PC-9 (cell line): ENCODE measurements at regions not wholly inside any gene's neighbourhood (a gene's known extent, or its start where the extent isn't known, plus 50 kb on each side); places are given as distances from the start of the nearest gene placed in this dataset.

ENCODE experiments used
- BruUV-seq: library from RNA; stranded (reverse); fragments of 400-500 nt; replicated peaks from 2 replicates; lab custom pipeline; 2021; lab: Mats Ljungman, UMichigan
- CTCF ChIA-PET: fragments of 300-600 bp; sonication (Branson Sonifier 250); formaldehyde crosslinking; loops from one replicate; lab custom pipeline; 2022; ENCODE audit warnings: antibody characterized with exemption; lab: Charles Lee
- POLR2A ChIA-PET: fragments of 300-600 bp; sonication (Branson Sonifier 250); formaldehyde crosslinking; loops from one replicate; lab custom pipeline; 2022; ENCODE audit warnings: antibody characterized with exemption; ENCODE audit not compliant: unreplicated experiment; lab: Charles Lee
- DNase-seq, 2 experiments: peaks; one replicate each; pipeline versions ENCODE4 v3.0.0 to v3.0.0-alpha.2; 2015 to 2022; ENCODE audit warnings: mixed read lengths in 1 of 2
- H2AFZ ChIP-seq: fragments of 200-600 bp; sonication (generic); 2 replicates; pipeline ENCODE4 v1.8.1; 2017; ENCODE audit warnings: antibody characterized with exemption
- H3F3A ChIP-seq: fragments of 200-600 bp; sonication (generic); 2 replicates; pipeline ENCODE4 v1.8.1; 2017; ENCODE audit warnings: antibody characterized with exemption, mild to moderate bottlenecking, low read depth; ENCODE audit not compliant: insufficient read depth
- H3K27ac ChIP-seq: fragments of 200-600 bp; sonication (generic); 2 replicates; pipeline ENCODE4 v1.6.1; 2016; ENCODE audit warnings: mixed run types
- H3K27me3 ChIP-seq: fragments of 200-600 bp; sonication (generic); 2 replicates; pipeline ENCODE4 v1.6.1; 2016; ENCODE audit warnings: low read depth, mixed run types; ENCODE audit not compliant: insufficient read depth
- H3K36me3 ChIP-seq: fragments of 200-600 bp; sonication (generic); 2 replicates; pipeline ENCODE4 v1.6.1; 2016; ENCODE audit warnings: low read depth, mixed run types
- H3K4me1 ChIP-seq: fragments of 200-600 bp; sonication (generic); replicated peaks from 2 replicates; pipeline ENCODE4 v1.6.1; 2016; ENCODE audit warnings: mixed run types; ENCODE audit not compliant: insufficient read depth
- H3K4me2 ChIP-seq: fragments of 200-600 bp; sonication (generic); 2 replicates; pipeline ENCODE4 v1.6.1; 2017; ENCODE audit warnings: mixed run types
- H3K4me3 ChIP-seq: fragments of 200-600 bp; sonication (generic); 2 replicates; pipeline ENCODE4 v1.6.1; 2016; ENCODE audit warnings: mixed run types
- H3K79me2 ChIP-seq: fragments of 200-600 bp; sonication (generic); 2 replicates; pipeline ENCODE4 v1.6.1; 2017; ENCODE audit warnings: low read depth, mixed run types
- H3K9me2 ChIP-seq: fragments of 200-600 bp; sonication (generic); 2 replicates; pipeline ENCODE4 v1.8.1; 2017; ENCODE audit warnings: mild to moderate bottlenecking; ENCODE audit not compliant: insufficient read depth
- H3K9me3 ChIP-seq: fragments of 200-600 bp; sonication (generic); 2 replicates; pipeline ENCODE4 v1.8.1; 2016; ENCODE audit warnings: low read depth; ENCODE audit not compliant: insufficient read depth
- H4K20me1 ChIP-seq: fragments of 200-600 bp; sonication (generic); 2 replicates; pipeline ENCODE4 v1.8.1; 2017; ENCODE audit not compliant: insufficient read depth
- EZH2 ChIP-seq: fragments of 200-600 bp; sonication (generic); IDR thresholded peaks from 2 replicates; pipeline ENCODE4 v1.8.0; 2017; ENCODE audit warnings: antibody characterized with exemption, low read depth
- intact Hi-C: fragments of 100-400 bp; cut with micrococcal nuclease; formaldehyde crosslinking; loops from one replicate; pipeline ENCODE4 v1.10.0; 2022; ENCODE audit not compliant: unreplicated experiment
- TF ChIP-seq, protein P1 (sequence below): fragments of 200-600 bp; sonication (generic); conservative IDR thresholded peaks from 2 replicates; pipeline ENCODE4 v1.6.1; 2017; ENCODE audit warnings: mixed run types, antibody characterized with exemption, mild to moderate bottlenecking, moderate library complexity

DNA sequence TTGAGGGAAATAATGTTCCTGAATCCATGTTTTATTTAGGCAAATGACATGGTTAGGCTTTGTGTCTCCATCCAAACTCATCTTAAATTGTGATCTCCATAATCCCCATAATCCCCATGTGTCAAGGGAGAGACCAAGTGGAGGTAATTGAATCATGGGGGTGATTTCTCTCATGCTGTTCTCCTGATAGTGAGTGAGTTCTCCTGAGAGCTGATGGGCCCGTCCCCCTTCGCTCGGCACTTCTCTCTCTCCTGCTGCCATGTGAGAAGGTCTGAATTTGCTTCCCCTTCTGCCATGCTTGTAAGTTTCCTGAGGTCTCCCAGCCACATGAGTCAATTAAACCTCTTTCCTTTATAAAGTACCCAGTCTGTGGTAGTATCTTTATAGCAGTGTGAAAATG lies 563.0 kb upstream of the NR3C2 start:
- TF ChIP-seq, protein P1, sequence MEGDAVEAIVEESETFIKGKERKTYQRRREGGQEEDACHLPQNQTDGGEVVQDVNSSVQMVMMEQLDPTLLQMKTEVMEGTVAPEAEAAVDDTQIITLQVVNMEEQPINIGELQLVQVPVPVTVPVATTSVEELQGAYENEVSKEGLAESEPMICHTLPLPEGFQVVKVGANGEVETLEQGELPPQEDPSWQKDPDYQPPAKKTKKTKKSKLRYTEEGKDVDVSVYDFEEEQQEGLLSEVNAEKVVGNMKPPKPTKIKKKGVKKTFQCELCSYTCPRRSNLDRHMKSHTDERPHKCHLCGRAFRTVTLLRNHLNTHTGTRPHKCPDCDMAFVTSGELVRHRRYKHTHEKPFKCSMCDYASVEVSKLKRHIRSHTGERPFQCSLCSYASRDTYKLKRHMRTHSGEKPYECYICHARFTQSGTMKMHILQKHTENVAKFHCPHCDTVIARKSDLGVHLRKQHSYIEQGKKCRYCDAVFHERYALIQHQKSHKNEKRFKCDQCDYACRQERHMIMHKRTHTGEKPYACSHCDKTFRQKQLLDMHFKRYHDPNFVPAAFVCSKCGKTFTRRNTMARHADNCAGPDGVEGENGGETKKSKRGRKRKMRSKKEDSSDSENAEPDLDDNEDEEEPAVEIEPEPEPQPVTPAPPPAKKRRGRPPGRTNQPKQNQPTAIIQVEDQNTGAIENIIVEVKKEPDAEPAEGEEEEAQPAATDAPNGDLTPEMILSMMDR: no peak
- no peak for TF ChIP-seq EZH2
- Histone ChIP-seq H3K4me1 (no peaks in the 10 kb centered on the region), H3K27ac (no peak overlapping the region), H4K20me1 (no peaks in the 10 kb centered on the region), H3K4me3 (no peak overlapping the region), H3F3A (no peaks in the 10 kb centered on the region), H3K79me2 (no peaks in the 10 kb centered on the region), H2AFZ (no peak overlapping the region), H3K9me2 (no peaks in the 10 kb centered on the region), H3K9me3 (no peaks in the 10 kb centered on the region), H3K27me3 (no peaks in the 10 kb centered on the region), H3K36me3 (no peaks in the 10 kb centered on the region), H3K4me2 (no peak overlapping the region)
- no peak for DNase-seq
- CTCF ChIA-PET: no interaction called here
- POLR2A ChIA-PET: no interaction called here
- BruUV-seq: no TSS peak
- intact Hi-C loops: no loop called here

DNA sequence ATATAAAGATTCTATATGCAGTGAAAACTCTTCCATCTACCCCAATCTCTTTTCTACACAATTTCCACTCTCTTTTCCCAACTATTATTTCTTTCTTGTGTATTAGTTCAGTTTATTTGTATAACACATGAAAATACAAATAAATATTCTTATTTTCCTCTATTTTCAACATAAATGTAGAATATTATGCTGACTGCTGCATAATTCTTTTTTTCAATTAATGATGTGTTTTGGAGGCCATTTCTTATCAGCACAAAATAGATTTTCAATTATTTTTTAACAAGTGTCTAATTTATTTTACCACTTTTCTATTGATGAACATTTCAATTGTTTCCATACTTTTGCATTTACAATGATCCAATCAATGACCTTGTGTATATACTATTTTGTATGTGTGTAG lies 557.7 kb upstream of the NR3C2 start:
- Histone ChIP-seq H3K9me2 (no peaks in the 10 kb centered on the region), H2AFZ (no peak overlapping the region), H3K27me3 (no peaks in the 10 kb centered on the region), H3K36me3 (no peaks in the 10 kb centered on the region), H3K9me3 (no peaks in the 10 kb centered on the region), H4K20me1 (no peaks in the 10 kb centered on the region), H3K27ac (no peak overlapping the region), H3F3A (no peaks in the 10 kb centered on the region), H3K4me1 (no peaks in the 10 kb centered on the region), H3K4me3 (no peak overlapping the region), H3K4me2 (no peak overlapping the region), H3K79me2 (no peaks in the 10 kb centered on the region)
- no TSS peak for BruUV-seq
- DNase-seq: no peak
- ChIA-PET POLR2A (no interaction called here), CTCF (no interaction called here)
- intact Hi-C loops: no loop called here
- TF ChIP-seq EZH2: no peak
- TF ChIP-seq, protein P1: no peak

DNA sequence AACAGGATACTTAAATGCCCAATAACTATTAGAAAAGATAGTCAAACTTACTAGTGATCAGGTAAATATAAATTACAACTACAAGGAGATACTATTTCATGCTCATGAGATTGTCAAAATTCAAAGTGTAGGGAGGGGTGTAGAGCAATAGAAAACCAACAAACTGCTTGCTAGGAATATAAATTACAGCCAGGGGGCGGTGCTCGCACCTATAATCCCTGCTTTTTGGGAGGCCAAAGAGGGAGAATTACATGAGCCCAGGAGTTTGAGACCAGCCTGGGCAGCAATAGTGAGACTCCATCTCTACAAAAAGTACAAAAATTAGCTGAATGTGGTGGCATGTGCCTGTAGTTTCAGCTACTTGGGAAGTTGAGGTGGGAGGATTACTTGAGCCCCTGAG lies 556.5 kb upstream of the NR3C2 start:
- Histone ChIP-seq H3K36me3 (no peaks in the 10 kb centered on the region), H4K20me1 (no peaks in the 10 kb centered on the region), H3F3A (no peaks in the 10 kb centered on the region), H3K27me3 (no peaks in the 10 kb centered on the region), H3K4me1 (no peaks in the 10 kb centered on the region), H2AFZ (no peak overlapping the region), H3K9me2 (no peaks in the 10 kb centered on the region), H3K79me2 (no peaks in the 10 kb centered on the region), H3K4me2 (no peak overlapping the region), H3K27ac (no peak overlapping the region), H3K9me3 (no peaks in the 10 kb centered on the region), H3K4me3 (no peak overlapping the region)
- no peak for TF ChIP-seq EZH2
- TF ChIP-seq, protein P1: no peak
- intact Hi-C loops: no loop called here
- DNase-seq: no peak
- ChIA-PET POLR2A (no interaction called here), CTCF (no interaction called here)
- no TSS peak for BruUV-seq
